Cerebellar cortex (tissue), 1 donor: ENCODE measurements at regions not wholly inside any gene's neighbourhood (a gene's known extent, or its start where the extent isn't known, plus 50 kb on each side); places are given as distances from the start of the nearest gene placed in this dataset.
A peak's percentile ranks its signal among the peaks of the same experiment; 100 is the strongest.
"Not testable (repeated sequence)": the region's sequence is repeated elsewhere in the genome, so short reads cannot be mapped to it uniquely, and the experiment has no call there.

Experiments
- DNase-seq: peaks from one replicate; pipeline ENCODE4 v3.0.0-alpha.2; 2015; ENCODE audit warnings: low spot score

GRCh38 chr3:66808891-66809594 lies 189.1 kb upstream of the KBTBD8 start:
- no peak for DNase-seq

GRCh38 chr3:66809595-66809958 lies 188.5 kb upstream of the KBTBD8 start:
- no peak for DNase-seq

- DNase-seq, result no peak
Measured at GRCh38 chr3:66812136-66812535, 186.0 kb upstream of the KBTBD8 start.

GRCh38 chr3:66812741-66813140 lies 185.4 kb upstream of the KBTBD8 start:
- no peak for DNase-seq

- peak; percentile 64 for DNase-seq
Measured at GRCh38 chr3:66816090-66816761, 181.9 kb upstream of the KBTBD8 start.

- no peak for DNase-seq
Measured at GRCh38 chr3:66817951-66818557, 180.1 kb upstream of the KBTBD8 start.

GRCh38 chr3:66819993-66820501 lies 178.1 kb upstream of the KBTBD8 start:
- no peak for DNase-seq

- peak; percentile 72 for DNase-seq
Measured at GRCh38 chr3:66822186-66823008, 175.7 kb upstream of the KBTBD8 start.

- no peak for DNase-seq
Measured at GRCh38 chr3:66823009-66823397, 175.1 kb upstream of the KBTBD8 start.

- DNase-seq, result no peak
Measured at GRCh38 chr3:66823532-66823931, 174.6 kb upstream of the KBTBD8 start.

GRCh38 chr3:66825375-66825774 lies 172.7 kb upstream of the KBTBD8 start:
- DNase-seq, result no peak

GRCh38 chr3:66827726-66828125 lies 170.4 kb upstream of the KBTBD8 start:
- DNase-seq, result no peak

GRCh38 chr3:66828303-66828702 lies 169.8 kb upstream of the KBTBD8 start:
- DNase-seq, result no peak

GRCh38 chr3:66830301-66830700 lies 167.8 kb upstream of the KBTBD8 start:
- no peak for DNase-seq

- no peak for DNase-seq
Measured at GRCh38 chr3:66831931-66832330, 166.2 kb upstream of the KBTBD8 start.

GRCh38 chr3:66836363-66837152 lies 161.5 kb upstream of the KBTBD8 start:
- DNase-seq, result no peak

GRCh38 chr3:66838704-66839103 lies 159.4 kb upstream of the KBTBD8 start:
- DNase-seq, result no peak

- no peak for DNase-seq
Measured at GRCh38 chr3:66839508-66839907, 158.6 kb upstream of the KBTBD8 start.

GRCh38 chr3:66842761-66843464 lies 155.2 kb upstream of the KBTBD8 start:
- not testable (repeated sequence) for DNase-seq

GRCh38 chr3:66851894-66852613 lies 146.1 kb upstream of the KBTBD8 start:
- DNase-seq, result no peak
